GM12878 (cell line): ENCODE measurements at regions not wholly inside any gene's neighbourhood (a gene's known extent, or its start where the extent isn't known, plus 50 kb on each side); places are given as distances from the start of the nearest gene placed in this dataset.

ENCODE experiments used
- ATAC-seq: fragments of 200-7000 bp; cut with Tn5 transposase; 3 replicates; pipeline ENCODE4 v1.9.1; 2020; ENCODE audit warnings: mild to moderate bottlenecking, moderate library complexity
- BruUV-seq: library from RNA; stranded (reverse); fragments of 400-500 nt; replicated peaks from 2 replicates; lab custom pipeline; 2021; lab: Mats Ljungman, UMichigan
- CTCF ChIA-PET: fragments of 300-600 bp; sonication (Branson Sonifier 250); formaldehyde crosslinking; extraction: SDS; loops from one replicate; lab custom pipeline; 2021; ENCODE audit warnings: inconsistent platforms; lab: Yijun Ruan, JAX
- POLR2A ChIA-PET: fragments of 350-600 bp; formaldehyde crosslinking; extraction: SDS; loops from one replicate; lab custom pipeline; 2021; ENCODE audit warnings: inconsistent platforms; lab: Charles Lee
- RAD21 ChIA-PET: fragments of 300-600 bp; sonication (Branson Sonifier 250); formaldehyde crosslinking; loops from one replicate; lab custom pipeline; 2023; ENCODE audit warnings: antibody characterized with exemption; ENCODE audit not compliant: unreplicated experiment; lab: Charles Lee
- SMC1A ChIA-PET: fragments of 300-600 bp; sonication (Branson Sonifier 250); formaldehyde crosslinking; loops from one replicate; lab custom pipeline; 2023; ENCODE audit not compliant: unreplicated experiment, uncharacterized antibody; lab: Charles Lee
- DNase-seq: peaks from one replicate; pipeline ENCODE4 v3.0.0-alpha.2; 2011; ENCODE audit warnings: low read depth, low spot score
- FAIRE-seq: peaks from 3 replicates; lab custom pipeline; 2011; peaks lifted over from hg19 to GRCh38; lab: Jason Lieb, UNC
- H2AFZ ChIP-seq: 2 replicates; pipeline ENCODE4 v1.6.0; 2011; ENCODE audit warnings: low read depth, low read length, control low read depth; ENCODE audit not compliant: control insufficient read depth
- H3K27ac ChIP-seq: 2 replicates; pipeline ENCODE4 v1.5.1; 2011; ENCODE audit warnings: control low read depth; ENCODE audit not compliant: control insufficient read depth, insufficient read depth
- H3K27me3 ChIP-seq, 2 experiments: replicated peaks in 1 of 2; 2 replicates each; pipeline versions ENCODE4 v1.6.0 to v1.6.1; 2011; ENCODE audit warnings: low read length in 1 of 2; ENCODE audit not compliant: control insufficient read depth in 2 of 2, insufficient read depth in 2 of 2
- H3K36me3 ChIP-seq, 2 experiments: 2 replicates each; pipeline ENCODE4 v1.5.1; 2011; ENCODE audit warnings: low read length in 1 of 2; ENCODE audit not compliant: control insufficient read depth in 2 of 2, insufficient read depth in 2 of 2
- H3K4me1 ChIP-seq: 2 replicates; pipeline ENCODE4 v1.6.1; 2011; ENCODE audit warnings: mild to moderate bottlenecking, low read length, moderate library complexity, mixed read lengths; ENCODE audit not compliant: control insufficient read depth, insufficient read depth
- H3K4me2 ChIP-seq: 2 replicates; pipeline ENCODE4 v1.6.0; 2011; ENCODE audit warnings: control low read depth; ENCODE audit not compliant: control insufficient read depth, insufficient read depth
- H3K4me3 ChIP-seq: fragments of 200-600 bp; sonication (generic); 2 replicates; pipeline ENCODE4 v1.5.1; 2016
- H3K79me2 ChIP-seq: 2 replicates; pipeline ENCODE4 v1.6.0; 2011; ENCODE audit warnings: low read length; ENCODE audit not compliant: control insufficient read depth, insufficient read depth
- H3K9ac ChIP-seq: 2 replicates; pipeline ENCODE4 v1.8.0; 2011; ENCODE audit warnings: low read length, control low read depth, mixed read lengths; ENCODE audit not compliant: control insufficient read depth, insufficient read depth
- H3K9me3 ChIP-seq: replicated peaks from 3 replicates; pipeline ENCODE4 v1.5.1; 2011; ENCODE audit warnings: mild to moderate bottlenecking, low read length; ENCODE audit not compliant: control insufficient read depth, insufficient read depth
- H4K20me1 ChIP-seq: 2 replicates; pipeline ENCODE4 v1.6.0; 2011; ENCODE audit not compliant: control insufficient read depth, insufficient read depth
- BCLAF1 ChIP-seq: fragments of 450-650 bp; IDR thresholded peaks from 2 replicates; pipeline ENCODE4 v1.6.1; 2017; ENCODE audit warnings: antibody characterized with exemption, mild to moderate bottlenecking, moderate library complexity
- CTCF ChIP-seq, 3 experiments: IDR thresholded peaks in 2 of 3; conservative IDR thresholded peaks in 1 of 3; 2 replicates each; pipeline ENCODE4 v1.5.1; 2011; ENCODE audit warnings: low read depth in 3 of 3, low read length in 3 of 3, mild to moderate bottlenecking in 3 of 3, control low read depth in 2 of 3, moderate library complexity in 2 of 3, inconsistent platforms in 1 of 3, mixed read lengths in 1 of 3; ENCODE audit not compliant: control insufficient read depth in 2 of 3, insufficient read depth in 1 of 3; ENCODE audit errors: extremely low read depth in 1 of 3
- IKZF1 ChIP-seq: fragments of 450-650 bp; conservative IDR thresholded peaks from 2 replicates; pipeline ENCODE4 v1.6.1; 2017; ENCODE audit warnings: antibody characterized with exemption, mild to moderate bottlenecking
- LARP7 ChIP-seq: fragments of 450-650 bp; IDR thresholded peaks from 2 replicates; pipeline ENCODE4 v1.6.1; 2017; ENCODE audit warnings: mild to moderate bottlenecking
- POLR2AphosphoS5 ChIP-seq: IDR thresholded peaks from 2 replicates; pipeline ENCODE4 v1.6.1; 2011; ENCODE audit warnings: mild to moderate bottlenecking, low read length, inconsistent platforms
- RAD21 ChIP-seq: IDR thresholded peaks from 2 replicates; pipeline ENCODE4 v1.6.1; 2011; ENCODE audit warnings: mild to moderate bottlenecking, low read depth, low read length, moderate library complexity; ENCODE audit not compliant: insufficient read depth
- SMC3 ChIP-seq: IDR thresholded peaks from 2 replicates; pipeline ENCODE4 v1.6.1; 2011; ENCODE audit warnings: low read length, improper control_type of control experiment, borderline replicate concordance
- SPI1 ChIP-seq: IDR thresholded peaks from 2 replicates; pipeline ENCODE4 v1.6.1; 2011; ENCODE audit warnings: low read depth, mild to moderate bottlenecking, low read length, moderate library complexity, borderline replicate concordance; ENCODE audit not compliant: insufficient read depth
- SREBF1 ChIP-seq: IDR thresholded peaks from 2 replicates; pipeline ENCODE4 v1.6.1; 2012; ENCODE audit warnings: mild to moderate bottlenecking, low read length
- SRF ChIP-seq, 2 experiments: IDR thresholded peaks; 2 replicates each; pipeline ENCODE4 v1.6.1; 2011; ENCODE audit warnings: low read depth in 2 of 2, low read length in 2 of 2, mild to moderate bottlenecking in 1 of 2, moderate library complexity in 1 of 2
- ZBTB40 ChIP-seq: fragments of 450-650 bp; IDR thresholded peaks from 2 replicates; pipeline ENCODE4 v1.6.1; 2016; ENCODE audit warnings: mild to moderate bottlenecking, moderate library complexity, borderline replicate concordance
- ZNF24 ChIP-seq: fragments of 450-650 bp; IDR thresholded peaks from 2 replicates; pipeline ENCODE4 v1.6.1; 2017; ENCODE audit warnings: antibody characterized with exemption, mild to moderate bottlenecking
- ZZZ3 ChIP-seq: IDR thresholded peaks from 2 replicates; pipeline ENCODE4 v1.6.1; 2011; ENCODE audit warnings: low read depth; ENCODE audit not compliant: control insufficient read depth, insufficient read length
- WGBS: methylation state at CpG from one replicate; pipeline ENCODE4 v1.1.6; 2016; ENCODE audit warnings: low lambda C conversion rate; ENCODE audit not compliant: insufficient replicate concordance, insufficient coverage; ENCODE audit errors: missing lambda C conversion rate; 5-methylcytosine and 5-hydroxymethylcytosine counted together
- in situ Hi-C: fragments of 300-500 bp; cut with MboI; formaldehyde crosslinking; loops from 9 replicates; pipeline ENCODE4 v1.14.3; 2018; ENCODE audit warnings: mixed read lengths
- intact Hi-C: fragments of 100-400 bp; cut with micrococcal nuclease; formaldehyde crosslinking; loops from one replicate; pipeline ENCODE4 v1.14.2; 2022; ENCODE audit not compliant: unreplicated experiment

DNA sequence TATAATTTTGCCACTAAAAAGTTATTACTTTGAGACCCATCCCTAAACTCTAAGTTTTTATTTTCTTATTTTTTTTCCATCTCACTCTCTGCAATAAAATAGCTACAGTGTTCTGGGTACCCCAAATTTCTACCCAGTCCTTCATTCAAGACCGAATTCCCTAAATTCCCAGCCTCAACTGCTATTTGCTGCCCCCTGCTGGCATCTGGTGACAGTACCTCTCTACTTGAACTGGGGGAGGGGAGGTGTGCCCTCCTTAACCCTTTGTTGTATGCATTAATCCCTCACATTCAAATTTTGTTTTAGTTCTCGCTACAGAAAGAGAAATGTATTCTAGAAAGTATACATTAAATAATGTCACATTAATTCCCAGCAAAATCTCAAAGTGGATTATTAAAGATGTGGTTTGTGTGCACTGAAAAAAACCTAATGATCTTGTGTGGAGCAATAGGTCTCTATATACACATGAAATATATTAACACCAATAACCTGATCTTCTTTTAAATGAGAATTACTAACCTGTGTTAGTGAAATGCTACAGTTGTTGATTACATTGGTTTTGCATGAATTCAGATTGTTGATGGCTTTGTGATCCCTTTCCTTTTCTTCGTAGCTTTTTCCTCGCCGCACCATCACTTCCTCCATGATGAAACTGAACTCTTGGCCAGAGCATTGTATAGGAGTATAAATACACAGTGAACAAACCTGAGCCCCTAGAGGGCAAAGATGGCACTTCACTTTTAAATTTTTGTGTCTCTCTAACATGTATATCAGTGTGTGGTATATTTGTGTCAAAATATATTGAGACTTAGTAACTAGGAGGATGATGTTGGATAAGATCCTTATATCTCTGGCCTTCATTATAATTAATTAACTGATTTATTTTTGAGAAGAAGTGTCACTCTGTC, 590.0 kb downstream of the METTL15 start:
- in situ Hi-C loops (loop anchor here (5.0 to 25.0 kb wide), 2 partner anchors 639 to 996 kb away; partner anchors contain the start of gene BDNF), intact Hi-C loops (loop anchor here (2.0 to 5.0 kb wide), 2 partner anchors 634 to 999 kb away; no protein-coding TSS in a partner anchor)
- BruUV-seq, result no TSS peak
- Histone ChIP-seq H4K20me1 (no peaks in the 10 kb centered on the region), H3K4me1 (no peaks in the 10 kb centered on the region), H3K4me3 (no peak overlapping the region), H3K27ac (no peak overlapping the region), H3K27me3 (no peaks in the 10 kb centered on the region), H3K79me2 (no peaks in the 10 kb centered on the region), H3K4me2 (no peak overlapping the region), H3K9ac (no peak overlapping the region), H2AFZ (no peak overlapping the region), H3K36me3 (no peaks in the 10 kb centered on the region), H3K9me3 (no peaks in the 10 kb centered on the region)
- DNase-seq, result no peak
- ChIA-PET SMC1A (interaction anchor here (1.0 to 4.1 kb wide), 3 partner anchors 86 to 999 kb away, joined by 3 to 15 read pairs (median 3); no protein-coding TSS in a partner anchor), POLR2A (no interaction called here), CTCF (interaction anchor here (0.6 to 4.8 kb wide), 10 partner anchors 9 to 999 kb away, joined by 3 to 30 read pairs (median 5); partner anchors contain the start of gene BDNF), RAD21 (interaction anchor here (0.6 to 7.7 kb wide), 3 partner anchors 207 to 998 kb away, joined by 3 to 53 read pairs (median 3); partner anchors contain the start of gene BDNF)
- FAIRE-seq, result no peak
- ATAC-seq, result peak; percentile 80
- WGBS, result 47% methylated on average over 5 of the region's 5 CpGs
- TF ChIP-seq ZNF24 (no peak), IKZF1 (0 out of 2 replicates have a peak, but pooled peaks have one; percentile 32), LARP7 (no peak), ZBTB40 (no peak), RAD21 (peak; percentile 72), SMC3 (peak; percentile 63; the same call in 1 of the 2 replicates), BCLAF1 (no peak), CTCF (IDR thresholded peaks at IDR 0.05 in 2 of 3, conservative IDR thresholded peaks at IDR 0.05 in 1 of 3; ENCODE audit: control insufficient read depth in 2 of 3, extremely low read depth in 1 of 3, insufficient read depth in 1 of 3, low read depth in 3 of 3, low read length in 3 of 3) (peak; percentile 78 to 85 (median 82)), SRF (IDR thresholded peaks at IDR 0.05; ENCODE audit: low read depth in 2 of 2, low read length in 2 of 2) (no peak), SPI1 (no peak), SREBF1 (no peak), POLR2AphosphoS5 (no peak), ZZZ3 (no peak)
